A549 (cell line): ENCODE measurements at regions not wholly inside any gene's neighbourhood (a gene's known extent, or its start where the extent isn't known, plus 50 kb on each side); places are given as distances from the start of the nearest gene placed in this dataset.

Source experiments
- EP300 ChIP-seq, 2 experiments: fragments of >200 bp; sonication (Bioruptor Twin); formaldehyde crosslinking; IDR thresholded peaks; 2 replicates in 1 of 2; 3 replicates in 1 of 2; pipeline ENCODE4 v1.6.1; 2016 to 2017
- POLR2A ChIP-seq: IDR thresholded peaks from 2 replicates; pipeline ENCODE4 v1.6.1; 2012; ENCODE audit warnings: mild to moderate bottlenecking, low read length
- POLR2AphosphoS2 ChIP-seq: conservative IDR thresholded peaks from 2 replicates; pipeline ENCODE4 v1.6.1; 2012; ENCODE audit warnings: low read length, improper control_type of control experiment, inconsistent platforms
- RAD21 ChIP-seq, 2 experiments: fragments of >200 bp in 1 of 2; sonication (Bioruptor Twin) in 1 of 2; formaldehyde crosslinking in 1 of 2; IDR thresholded peaks in 1 of 2; conservative IDR thresholded peaks in 1 of 2; 2 replicates in 1 of 2; 3 replicates in 1 of 2; pipeline ENCODE4 v1.6.1; 2012 to 2018; ENCODE audit warnings: inconsistent platforms in 1 of 2

- no peak for TF ChIP-seq EP300 (IDR thresholded peaks at IDR 0.05)
- TF ChIP-seq POLR2A: no peak
- no peak for TF ChIP-seq RAD21 (conservative IDR thresholded peaks at IDR 0.05 in 1 of 2, IDR thresholded peaks at IDR 0.05 in 1 of 2)
- TF ChIP-seq POLR2AphosphoS2: no peak
Observed at GRCh38 chr3:18745472-18745871, 320.3 kb upstream of the SATB1 start.
